ENCODE measurements at regions not wholly inside any gene's neighbourhood (a gene's known extent, or its start where the extent isn't known, plus 50 kb on each side); places are given as distances from the start of the nearest gene placed in this dataset.

DNA sequence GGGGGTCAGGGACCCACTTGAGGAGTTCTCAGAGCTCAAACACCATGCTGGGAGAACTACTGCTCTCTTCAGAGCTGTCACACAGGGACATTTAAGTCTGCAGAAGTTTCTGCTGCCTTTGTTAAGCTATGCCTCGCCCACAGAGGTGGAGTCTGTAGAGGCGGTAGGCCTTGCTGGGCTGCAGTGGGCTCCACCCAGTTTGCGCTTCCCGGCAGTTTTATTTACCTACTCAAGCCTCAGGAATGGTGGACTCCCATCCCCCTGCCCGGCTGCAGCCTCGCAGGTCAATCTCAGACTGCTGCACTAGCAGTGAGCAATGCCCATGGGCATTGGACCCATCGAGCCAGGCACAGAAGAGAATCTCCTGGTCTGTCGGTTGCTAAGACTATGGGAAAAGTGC lies 706.4 kb downstream of the LRRIQ3 start:
- TF ChIP-seq EZH2 (optimal IDR thresholded peaks at IDR 0.05; ENCODE audit: low read depth, low read length), result no peak
- TF ChIP-seq, protein P1, sequence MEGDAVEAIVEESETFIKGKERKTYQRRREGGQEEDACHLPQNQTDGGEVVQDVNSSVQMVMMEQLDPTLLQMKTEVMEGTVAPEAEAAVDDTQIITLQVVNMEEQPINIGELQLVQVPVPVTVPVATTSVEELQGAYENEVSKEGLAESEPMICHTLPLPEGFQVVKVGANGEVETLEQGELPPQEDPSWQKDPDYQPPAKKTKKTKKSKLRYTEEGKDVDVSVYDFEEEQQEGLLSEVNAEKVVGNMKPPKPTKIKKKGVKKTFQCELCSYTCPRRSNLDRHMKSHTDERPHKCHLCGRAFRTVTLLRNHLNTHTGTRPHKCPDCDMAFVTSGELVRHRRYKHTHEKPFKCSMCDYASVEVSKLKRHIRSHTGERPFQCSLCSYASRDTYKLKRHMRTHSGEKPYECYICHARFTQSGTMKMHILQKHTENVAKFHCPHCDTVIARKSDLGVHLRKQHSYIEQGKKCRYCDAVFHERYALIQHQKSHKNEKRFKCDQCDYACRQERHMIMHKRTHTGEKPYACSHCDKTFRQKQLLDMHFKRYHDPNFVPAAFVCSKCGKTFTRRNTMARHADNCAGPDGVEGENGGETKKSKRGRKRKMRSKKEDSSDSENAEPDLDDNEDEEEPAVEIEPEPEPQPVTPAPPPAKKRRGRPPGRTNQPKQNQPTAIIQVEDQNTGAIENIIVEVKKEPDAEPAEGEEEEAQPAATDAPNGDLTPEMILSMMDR (IDR thresholded peaks at IDR 0.05; ENCODE audit: low read length), result no peak
